ENCODE measurements at regions not wholly inside any gene's neighbourhood (a gene's known extent, or its start where the extent isn't known, plus 50 kb on each side); places are given as distances from the start of the nearest gene placed in this dataset.

DNA sequence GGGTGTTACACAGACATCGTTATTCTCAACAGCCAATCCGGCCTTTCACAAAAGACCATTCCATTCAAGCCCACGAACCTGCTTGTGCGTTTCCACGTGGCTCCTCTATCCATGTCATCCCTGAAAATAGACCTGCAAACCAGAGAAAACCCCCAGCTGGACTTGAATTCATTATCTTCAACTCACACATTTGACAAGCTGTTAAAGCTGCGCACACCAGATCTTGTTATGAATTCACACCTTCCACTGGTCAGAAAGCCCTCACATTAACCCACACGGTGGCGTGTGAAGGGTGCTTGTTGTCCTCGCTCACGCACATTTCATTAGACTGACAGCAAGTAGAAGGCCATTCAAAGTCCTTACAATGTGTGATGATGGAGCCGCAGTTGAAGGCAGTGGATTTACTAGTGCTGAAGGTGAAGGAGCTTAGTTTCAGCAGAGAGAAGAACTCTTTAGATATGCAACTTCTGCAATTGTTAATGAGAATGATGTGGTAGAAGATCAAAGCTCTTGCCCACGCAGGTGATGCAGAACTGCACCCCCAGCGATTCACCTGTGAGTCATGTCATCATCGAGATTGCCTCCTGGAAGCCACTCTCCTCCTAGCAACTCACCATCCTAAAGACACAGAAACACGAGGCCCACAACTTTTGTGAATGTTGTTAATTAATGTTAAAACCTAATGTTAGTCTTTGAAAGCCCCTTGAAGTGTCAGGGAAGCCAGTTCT, 224.8 kb upstream of the SOX11 start:
- Histone ChIP-seq H3K4me3 (replicated peaks in 1 of 3; ENCODE audit: insufficient read depth in 1 of 3, low read depth in 2 of 3, low read length in 3 of 3) (no peak overlapping the region), H4K20me1 (ENCODE audit: insufficient read depth, low read length) (no peaks in the 10 kb centered on the region), H3K4me2 (ENCODE audit: low read depth, low read length) (no peak overlapping the region), H3K36me3 (replicated peaks in 1 of 2; ENCODE audit: control insufficient read depth in 1 of 2, insufficient read depth in 2 of 2, low read length in 2 of 2) (no peaks in the 10 kb centered on the region), H2AFZ (ENCODE audit: low read length) (no peak overlapping the region), H3K27me3 (ENCODE audit: control insufficient read depth in 1 of 2, insufficient read depth in 2 of 2, low read length in 2 of 2) (peaks cover 0 to 6% of the 10 kb centered on the region in 2 experiments; a peak in 1 of 5 replicates), H3K4me1 (ENCODE audit: insufficient read depth, low read length) (no peaks in the 10 kb centered on the region), H3K27ac (ENCODE audit: extremely low read length, insufficient read depth, low read length) (no peak overlapping the region), H3K9ac (ENCODE audit: insufficient read depth, low read depth, low read length) (no peak overlapping the region), H3K9me3 (ENCODE audit: low read length) (no peaks in the 10 kb centered on the region), H3K79me2 (ENCODE audit: insufficient read depth, low read length) (no peaks in the 10 kb centered on the region)
- in situ Hi-C loops (cut with HindIII; ENCODE audit: extremely low pct_ligation_motif_present, low pct_unique_long_range_greater_than_20kb) = no loop called here
- DNase-seq (ENCODE audit: low spot score) (no peak), ATAC-seq (no peak), FAIRE-seq (no peak)
- WGBS (ENCODE audit: low lambda C conversion rate) = 12% methylated on average over 15 of the region's 15 CpGs
- ChIA-PET CTCF (ENCODE audit: low intra/inter-chr PET ratio, low total read pairs) (no interaction called here), POLR2A (no interaction called here)
- intact Hi-C loops (cut with micrococcal nuclease; ENCODE audit: unreplicated experiment) = no loop called here
- no TSS peak for BruUV-seq (replicated peaks)
- TF ChIP-seq ZNF225 (CRISPR knock-in tag; IDR thresholded peaks at IDR 0.05) (no peak), CREM (IDR thresholded peaks at IDR 0.05) (no peak), CREM (CRISPR knock-in tag; IDR thresholded peaks at IDR 0.05) (no peak), ZNF510 (CRISPR knock-in tag; IDR thresholded peaks at IDR 0.05; ENCODE audit: low read depth) (no peak), GABPB1 (CRISPR knock-in tag; IDR thresholded peaks at IDR 0.05) (no peak), KAT7 (CRISPR knock-in tag; IDR thresholded peaks at IDR 0.05; ENCODE audit: borderline replicate concordance) (no peak), MAFG (CRISPR knock-in tag; IDR thresholded peaks at IDR 0.05) (no peak)
- TF ChIP-seq, protein P1, sequence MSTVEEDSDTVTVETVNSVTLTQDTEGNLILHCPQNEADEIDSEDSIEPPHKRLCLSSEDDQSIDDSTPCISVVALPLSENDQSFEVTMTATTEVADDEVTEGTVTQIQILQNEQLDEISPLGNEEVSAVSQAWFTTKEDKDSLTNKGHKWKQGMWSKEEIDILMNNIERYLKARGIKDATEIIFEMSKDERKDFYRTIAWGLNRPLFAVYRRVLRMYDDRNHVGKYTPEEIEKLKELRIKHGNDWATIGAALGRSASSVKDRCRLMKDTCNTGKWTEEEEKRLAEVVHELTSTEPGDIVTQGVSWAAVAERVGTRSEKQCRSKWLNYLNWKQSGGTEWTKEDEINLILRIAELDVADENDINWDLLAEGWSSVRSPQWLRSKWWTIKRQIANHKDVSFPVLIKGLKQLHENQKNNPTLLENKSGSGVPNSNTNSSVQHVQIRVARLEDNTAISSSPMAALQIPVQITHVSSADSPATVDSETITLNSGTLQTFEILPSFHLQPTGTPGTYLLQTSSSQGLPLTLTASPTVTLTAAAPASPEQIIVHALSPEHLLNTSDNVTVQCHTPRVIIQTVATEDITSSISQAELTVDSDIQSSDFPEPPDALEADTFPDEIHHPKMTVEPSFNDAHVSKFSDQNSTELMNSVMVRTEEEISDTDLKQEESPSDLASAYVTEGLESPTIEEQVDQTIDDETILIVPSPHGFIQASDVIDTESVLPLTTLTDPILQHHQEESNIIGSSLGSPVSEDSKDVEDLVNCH (CRISPR knock-in tag; IDR thresholded peaks at IDR 0.05) = no peak
- TF ChIP-seq, protein P2, sequence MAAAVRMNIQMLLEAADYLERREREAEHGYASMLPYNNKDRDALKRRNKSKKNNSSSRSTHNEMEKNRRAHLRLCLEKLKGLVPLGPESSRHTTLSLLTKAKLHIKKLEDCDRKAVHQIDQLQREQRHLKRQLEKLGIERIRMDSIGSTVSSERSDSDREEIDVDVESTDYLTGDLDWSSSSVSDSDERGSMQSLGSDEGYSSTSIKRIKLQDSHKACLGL (CRISPR knock-in tag; IDR thresholded peaks at IDR 0.05) = no peak
